ENCODE measurements at regions not wholly inside any gene's neighbourhood (a gene's known extent, or its start where the extent isn't known, plus 50 kb on each side); places are given as distances from the start of the nearest gene placed in this dataset.

GRCh38 chr14:55772486-55772885 is 192.5 kb downstream of the KTN1 start:
- no peaks in the 10 kb centered on the region for H3K27me3 ChIP-seq (ENCODE audit: insufficient read depth, low read depth)
- H3K4me1 ChIP-seq (ENCODE audit: low read depth, poor library complexity, severe bottlenecking): no peaks in the 10 kb centered on the region
- H3K36me3 ChIP-seq (ENCODE audit: insufficient read depth): no peaks in the 10 kb centered on the region
- no peak for TF ChIP-seq CTCF (conservative IDR thresholded peaks at IDR 0.05; ENCODE audit: low read depth, low read length)
- H4K20me1 ChIP-seq (ENCODE audit: insufficient read depth): no peaks in the 10 kb centered on the region
- no peak overlapping the region for H3K4me3 ChIP-seq (IDR thresholded peaks at IDR 0.05; ENCODE audit: insufficient read depth, low read depth, low read length)
- no peak overlapping the region for H3K9ac ChIP-seq
- no peak overlapping the region for H2AFZ ChIP-seq (ENCODE audit: low read depth)
- no peak overlapping the region for H3K4me2 ChIP-seq
- no peak overlapping the region for H3K27ac ChIP-seq
- no peaks in the 10 kb centered on the region for H3K79me2 ChIP-seq (ENCODE audit: insufficient read depth, low read depth)

GRCh38 chr14:55773312-55773711 is 193.3 kb downstream of the KTN1 start:
- Histone ChIP-seq H3K4me3 (IDR thresholded peaks at IDR 0.05; ENCODE audit: insufficient read depth, low read depth, low read length) (no peak overlapping the region), H2AFZ (ENCODE audit: low read depth) (no peak overlapping the region), H3K27ac (no peak overlapping the region), H3K4me2 (no peak overlapping the region), H3K9ac (no peak overlapping the region), H3K27me3 (ENCODE audit: insufficient read depth, low read depth) (no peaks in the 10 kb centered on the region), H3K79me2 (ENCODE audit: insufficient read depth, low read depth) (no peaks in the 10 kb centered on the region), H3K4me1 (ENCODE audit: low read depth, poor library complexity, severe bottlenecking) (no peaks in the 10 kb centered on the region), H4K20me1 (ENCODE audit: insufficient read depth) (no peaks in the 10 kb centered on the region), H3K36me3 (ENCODE audit: insufficient read depth) (no peaks in the 10 kb centered on the region)
- TF ChIP-seq CTCF (conservative IDR thresholded peaks at IDR 0.05; ENCODE audit: low read depth, low read length): no peak

GRCh38 chr14:55773984-55774545 is 194.1 kb downstream of the KTN1 start:
- Histone ChIP-seq H4K20me1 (ENCODE audit: insufficient read depth) (no peaks in the 10 kb centered on the region), H3K4me2 (no peak overlapping the region), H2AFZ (ENCODE audit: low read depth) (no peak overlapping the region), H3K4me3 (IDR thresholded peaks at IDR 0.05; ENCODE audit: insufficient read depth, low read depth, low read length) (no peak overlapping the region), H3K27ac (no peak overlapping the region), H3K27me3 (ENCODE audit: insufficient read depth, low read depth) (no peaks in the 10 kb centered on the region), H3K36me3 (ENCODE audit: insufficient read depth) (no peaks in the 10 kb centered on the region), H3K9ac (no peak overlapping the region), H3K79me2 (ENCODE audit: insufficient read depth, low read depth) (no peaks in the 10 kb centered on the region), H3K4me1 (ENCODE audit: low read depth, poor library complexity, severe bottlenecking) (no peaks in the 10 kb centered on the region)
- TF ChIP-seq CTCF (conservative IDR thresholded peaks at IDR 0.05; ENCODE audit: low read depth, low read length): no peak

- H3K79me2 ChIP-seq (ENCODE audit: insufficient read depth, low read depth): no peaks in the 10 kb centered on the region
- H3K27me3 ChIP-seq (ENCODE audit: insufficient read depth, low read depth): no peaks in the 10 kb centered on the region
- H3K4me3 ChIP-seq (IDR thresholded peaks at IDR 0.05; ENCODE audit: insufficient read depth, low read depth, low read length): no peak overlapping the region
- H3K9ac ChIP-seq: no peak overlapping the region
- no peak overlapping the region for H3K27ac ChIP-seq
- H3K36me3 ChIP-seq (ENCODE audit: insufficient read depth): no peaks in the 10 kb centered on the region
- H4K20me1 ChIP-seq (ENCODE audit: insufficient read depth): no peaks in the 10 kb centered on the region
- no peak for TF ChIP-seq CTCF (conservative IDR thresholded peaks at IDR 0.05; ENCODE audit: low read depth, low read length)
- no peak overlapping the region for H3K4me2 ChIP-seq
- H3K4me1 ChIP-seq (ENCODE audit: low read depth, poor library complexity, severe bottlenecking): no peaks in the 10 kb centered on the region
- H2AFZ ChIP-seq (ENCODE audit: low read depth): no peak overlapping the region
Observed at GRCh38 chr14:55777877-55778276, 197.9 kb downstream of the KTN1 start.

Measured in KMS-11 (cell line).